HG02798 (cell line): ENCODE measurements at regions not wholly inside any gene's neighbourhood (a gene's known extent, or its start where the extent isn't known, plus 50 kb on each side); places are given as distances from the start of the nearest gene placed in this dataset.

Source experiments
- ATAC-seq: cut with Tn5 transposase; IDR thresholded peaks from one replicate; pipeline ENCODE4 v1.9.1; 2021; ENCODE audit warnings: mild to moderate bottlenecking; ENCODE audit not compliant: unreplicated experiment, poor library complexity

- no peak for ATAC-seq
Observed at GRCh38 chr2:15034246-15034645, 401.7 kb downstream of the LRATD1 start.

DNA sequence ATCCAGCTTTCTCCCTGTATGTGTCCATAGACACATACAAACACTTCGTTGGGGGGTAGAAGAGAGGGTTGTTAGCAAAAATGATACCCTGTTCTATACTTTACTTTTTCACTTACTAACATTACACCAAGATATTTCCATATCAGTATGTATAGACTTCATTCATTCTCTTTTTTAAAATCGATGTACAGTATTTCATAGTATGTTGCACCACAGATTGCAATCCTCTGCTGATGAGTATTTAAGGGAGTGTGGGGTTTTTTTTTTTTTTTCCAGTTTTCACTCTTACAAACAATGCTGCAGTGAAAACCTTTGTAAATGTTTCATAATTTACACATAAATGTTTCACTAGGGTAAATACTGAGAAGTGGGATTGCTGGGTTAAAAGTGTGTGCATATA, 402.3 kb downstream of the LRATD1 start:
- no peak for ATAC-seq

- ATAC-seq, result no peak
Observed at GRCh38 chr2:15038366-15039364, 406.1 kb downstream of the LRATD1 start.

DNA sequence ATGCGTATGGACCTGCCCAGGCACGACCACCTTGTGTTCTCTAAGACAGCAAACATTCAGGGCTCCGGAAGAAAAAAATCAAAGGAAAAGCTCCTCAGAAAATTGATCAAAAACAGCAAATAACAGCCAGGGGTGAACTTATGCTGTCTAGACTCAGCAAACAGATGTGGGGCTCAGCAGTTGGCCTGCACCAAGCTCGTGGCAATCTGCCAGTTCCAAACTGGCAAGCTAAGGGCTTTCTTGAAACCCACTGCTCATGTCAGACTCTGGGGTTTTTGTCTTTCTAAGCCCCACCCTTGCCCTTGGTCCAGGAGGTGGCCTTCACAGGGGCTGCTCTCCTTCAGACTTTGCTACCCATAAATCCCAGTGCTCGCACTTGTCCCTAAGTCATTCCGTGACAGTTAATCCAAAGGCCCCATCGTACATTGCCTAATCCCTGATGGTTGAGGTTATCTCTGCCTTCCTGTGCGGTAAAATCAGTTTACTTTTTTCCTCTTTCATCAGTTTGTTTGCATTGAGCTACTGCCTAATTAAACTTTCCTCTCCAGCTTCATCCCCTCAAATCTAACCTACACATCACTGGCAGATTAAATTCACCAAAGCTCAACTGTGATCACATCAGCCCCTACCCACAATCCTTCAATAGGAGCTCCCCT, 408.0 kb downstream of the LRATD1 start:
- no peak for ATAC-seq

GRCh38 chr2:15041429-15041837, 408.9 kb downstream of the LRATD1 start:
- no peak for ATAC-seq

DNA sequence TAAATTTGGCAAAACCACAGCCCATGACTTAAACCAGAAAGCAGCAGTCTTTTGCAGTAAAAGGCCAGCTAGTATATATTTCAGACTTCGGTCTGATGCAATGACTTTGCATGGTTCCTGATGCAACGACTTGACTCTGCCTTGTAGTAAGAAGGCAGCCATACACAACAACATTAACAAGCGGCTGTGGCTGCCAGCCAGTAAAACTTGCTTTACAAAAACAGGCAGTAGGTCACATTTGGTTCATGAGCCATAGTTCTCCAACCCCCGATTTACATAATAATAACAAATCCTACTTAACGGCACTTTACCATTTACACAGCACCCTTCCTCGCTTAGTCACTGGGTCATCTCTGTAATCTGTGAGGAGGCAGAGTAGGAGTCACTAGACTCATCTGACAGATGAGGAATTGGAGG, 410.3 kb downstream of the LRATD1 start:
- ATAC-seq, result no peak

GRCh38 chr2:15043336-15044058, 411.0 kb downstream of the LRATD1 start:
- no peak for ATAC-seq

GRCh38 chr2:15045054-15045453, 412.5 kb downstream of the LRATD1 start:
- ATAC-seq, result no peak

DNA sequence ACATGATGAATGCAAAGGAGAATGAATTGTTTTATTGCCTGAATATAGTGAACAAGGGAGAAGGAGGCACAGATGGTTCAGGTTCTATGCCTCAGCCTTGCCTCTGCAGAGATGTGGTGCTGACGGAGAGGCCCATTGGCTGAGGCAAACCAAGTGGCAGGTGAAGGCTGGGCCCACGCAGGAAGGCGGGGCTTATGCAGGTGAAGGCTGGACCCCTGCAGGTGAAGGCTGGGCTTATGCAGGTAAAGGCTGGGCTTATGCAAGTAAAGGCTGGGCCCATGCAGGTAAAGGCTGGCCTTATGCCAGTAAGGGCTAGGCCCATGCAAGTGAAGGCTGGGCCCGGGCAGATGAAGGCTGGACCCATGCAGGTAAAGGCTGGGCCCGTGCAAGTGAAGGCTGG, 414.7 kb downstream of the LRATD1 start:
- no peak for ATAC-seq

GRCh38 chr2:15048000-15048399, 415.5 kb downstream of the LRATD1 start:
- no peak for ATAC-seq

- ATAC-seq, result no peak
Observed at GRCh38 chr2:15049096-15049993, 416.8 kb downstream of the LRATD1 start.

- ATAC-seq, result no peak
Observed at GRCh38 chr2:15050483-15050882, 418.0 kb downstream of the LRATD1 start.

DNA sequence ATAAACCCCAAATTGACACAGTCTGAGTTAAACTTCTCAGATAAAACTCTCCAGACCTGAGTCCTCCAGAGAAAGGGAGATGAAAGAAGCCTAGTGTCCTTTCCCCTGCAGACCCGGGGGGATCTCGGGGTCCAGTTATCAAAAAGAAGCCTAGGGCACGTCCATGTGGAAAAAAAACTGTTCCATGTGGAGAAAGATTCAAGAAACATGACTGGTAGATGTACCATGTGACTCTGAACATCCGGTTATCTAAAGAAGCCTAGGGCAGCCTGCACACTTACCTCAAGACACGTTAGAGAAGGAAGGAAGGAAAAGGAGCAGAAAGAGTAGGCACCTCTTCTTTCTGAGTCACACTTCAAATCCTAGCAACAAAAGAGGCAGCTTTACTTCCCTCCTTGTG, 421.0 kb downstream of the LRATD1 start:
- no peak for ATAC-seq

DNA sequence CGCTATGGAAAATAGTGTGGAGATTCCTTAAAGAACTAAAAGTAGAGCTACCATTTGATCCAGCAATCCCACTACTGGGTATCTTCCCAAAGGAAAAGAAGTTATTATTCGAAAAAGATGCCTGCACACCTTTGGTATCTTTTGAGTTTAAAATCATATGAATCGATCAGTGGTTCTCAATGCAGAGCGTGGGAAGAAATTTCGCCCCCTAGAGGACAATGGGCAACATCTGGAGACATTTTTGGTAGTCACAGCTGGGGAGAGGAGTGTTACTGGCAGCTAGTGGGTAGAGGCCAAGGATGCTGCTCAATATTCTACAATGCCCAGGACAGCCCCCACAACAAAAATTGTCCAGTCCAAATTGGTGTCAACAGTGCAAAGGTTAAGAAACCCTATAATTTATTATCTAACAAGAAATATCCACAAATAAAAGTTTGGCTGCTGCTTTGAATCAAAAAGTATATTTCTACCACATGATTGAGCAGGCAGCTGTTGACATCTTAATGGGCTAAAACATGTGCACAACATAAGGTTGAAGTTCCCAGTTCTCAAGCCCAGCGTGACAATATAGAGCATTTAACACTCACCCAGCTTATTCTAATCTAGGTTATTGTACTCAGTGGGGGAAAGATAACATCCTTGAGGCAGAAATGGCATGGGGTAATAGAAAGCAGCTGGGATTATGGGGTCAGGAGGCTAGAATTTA, 425.7 kb downstream of the LRATD1 start:
- peak; percentile 53 for ATAC-seq

DNA sequence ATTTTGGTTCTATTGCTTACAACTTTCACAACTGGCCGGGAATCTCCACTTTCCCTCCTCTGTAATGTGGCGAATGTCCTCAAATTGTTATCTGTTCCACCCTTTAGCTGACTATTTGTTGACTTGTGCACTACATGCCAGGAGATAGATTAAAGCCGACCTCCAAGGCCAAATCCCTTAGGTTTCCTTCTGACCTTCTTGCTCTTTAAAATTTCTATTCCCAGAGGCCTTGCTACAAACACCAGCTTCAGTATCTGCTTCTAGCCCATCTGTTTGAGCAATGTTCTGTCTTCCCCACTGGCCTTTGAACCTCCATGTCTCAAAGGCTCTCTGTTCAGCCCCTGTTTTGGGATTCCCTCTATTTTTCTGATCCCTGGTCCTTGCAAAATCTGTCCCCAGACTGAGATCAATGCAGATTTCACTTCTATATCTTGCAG, 426.2 kb downstream of the LRATD1 start:
- no peak for ATAC-seq

DNA sequence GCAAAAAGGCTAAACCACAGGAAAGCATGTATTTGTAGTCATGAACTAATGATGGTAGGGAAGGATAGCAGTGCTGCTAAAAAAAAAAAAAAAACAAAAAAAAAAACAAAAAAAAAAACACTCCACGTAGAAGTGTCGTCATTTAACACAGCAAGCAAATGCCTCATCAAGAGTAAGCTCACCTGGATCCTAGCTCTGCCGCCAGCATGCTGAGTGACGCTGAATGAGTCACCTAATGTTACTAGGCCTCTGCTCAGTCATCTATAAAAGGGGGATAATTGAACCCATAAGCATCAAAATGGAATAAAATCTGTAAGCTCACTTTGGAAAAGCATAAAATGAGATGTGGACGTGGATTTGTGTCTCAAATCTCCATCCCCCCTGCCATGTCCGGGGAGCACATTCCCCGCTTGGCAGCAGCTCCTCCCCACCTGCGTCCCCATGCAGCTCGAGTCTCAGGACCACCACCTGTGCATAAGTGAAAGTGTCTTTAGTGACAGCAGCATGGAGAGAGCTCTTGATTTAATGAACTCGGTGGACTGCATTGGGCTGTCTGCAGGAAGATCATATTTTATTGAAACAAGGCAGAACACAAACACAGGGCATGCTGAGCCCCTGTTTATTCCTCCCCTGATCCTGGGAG, 427.5 kb downstream of the LRATD1 start:
- no peak for ATAC-seq

DNA sequence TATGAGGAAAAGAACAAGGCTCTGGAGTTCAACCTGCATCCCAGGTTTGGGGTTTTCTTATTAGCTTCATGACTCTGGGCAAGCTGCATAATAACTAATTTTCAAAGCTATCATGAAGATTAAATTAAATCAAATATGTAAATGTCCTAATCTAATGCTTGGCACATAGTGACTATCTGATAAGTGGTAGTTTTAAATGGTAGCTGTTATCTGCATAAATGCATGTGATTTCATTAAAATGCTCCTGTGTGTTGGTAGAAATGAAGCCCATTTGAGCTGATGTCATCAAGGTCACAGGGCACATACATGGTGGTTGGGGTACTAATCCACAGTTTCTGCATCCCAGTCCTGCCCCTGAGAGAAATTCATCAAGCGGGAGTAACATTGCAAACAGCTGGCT, 428.8 kb downstream of the LRATD1 start:
- no peak for ATAC-seq

GRCh38 chr2:15066138-15066537, 433.6 kb downstream of the LRATD1 start:
- no peak for ATAC-seq

DNA sequence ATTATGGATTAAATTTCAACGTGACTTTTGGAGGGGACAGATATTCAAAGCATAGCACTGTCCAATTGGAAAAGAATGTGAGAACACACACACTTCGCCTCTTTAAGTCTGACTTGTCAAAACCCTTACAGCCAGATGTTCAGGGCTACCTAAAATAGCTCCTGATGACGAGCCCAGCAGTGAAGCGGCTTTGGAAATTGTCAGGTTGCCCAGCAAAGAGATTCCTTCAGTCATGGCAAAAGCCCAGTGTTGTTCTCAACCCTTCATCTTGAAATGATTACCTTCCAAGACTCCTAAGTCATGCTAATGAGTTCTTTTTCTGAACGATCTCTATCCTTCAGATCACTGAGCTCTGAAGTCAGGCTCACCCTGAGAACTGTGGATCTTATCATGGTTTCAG, 436.6 kb downstream of the LRATD1 start:
- no peak for ATAC-seq
